ENCODE measurements at regions not wholly inside any gene's neighbourhood (a gene's known extent, or its start where the extent isn't known, plus 50 kb on each side); places are given as distances from the start of the nearest gene placed in this dataset.

DNA sequence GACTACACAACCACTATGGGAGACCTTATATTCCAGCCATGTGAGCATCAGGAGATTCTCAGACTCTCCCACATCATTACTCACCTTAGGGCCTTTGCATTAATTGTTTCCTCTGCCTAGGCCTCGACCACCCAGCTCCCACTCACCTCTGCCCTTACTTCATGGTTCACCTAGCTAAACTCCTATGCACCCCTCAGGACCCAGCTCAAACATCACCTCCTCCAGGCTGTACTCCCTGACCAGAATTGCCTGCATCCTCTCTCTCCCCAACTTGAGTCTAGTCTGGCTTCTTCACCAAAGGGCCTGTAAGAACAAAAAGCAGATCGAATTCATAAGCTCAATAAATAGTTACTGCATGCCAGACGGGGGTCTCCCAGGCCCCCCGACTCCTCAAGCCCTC is 53.1 kb upstream of the FAM174B start:
- TF ChIP-seq, protein P1, sequence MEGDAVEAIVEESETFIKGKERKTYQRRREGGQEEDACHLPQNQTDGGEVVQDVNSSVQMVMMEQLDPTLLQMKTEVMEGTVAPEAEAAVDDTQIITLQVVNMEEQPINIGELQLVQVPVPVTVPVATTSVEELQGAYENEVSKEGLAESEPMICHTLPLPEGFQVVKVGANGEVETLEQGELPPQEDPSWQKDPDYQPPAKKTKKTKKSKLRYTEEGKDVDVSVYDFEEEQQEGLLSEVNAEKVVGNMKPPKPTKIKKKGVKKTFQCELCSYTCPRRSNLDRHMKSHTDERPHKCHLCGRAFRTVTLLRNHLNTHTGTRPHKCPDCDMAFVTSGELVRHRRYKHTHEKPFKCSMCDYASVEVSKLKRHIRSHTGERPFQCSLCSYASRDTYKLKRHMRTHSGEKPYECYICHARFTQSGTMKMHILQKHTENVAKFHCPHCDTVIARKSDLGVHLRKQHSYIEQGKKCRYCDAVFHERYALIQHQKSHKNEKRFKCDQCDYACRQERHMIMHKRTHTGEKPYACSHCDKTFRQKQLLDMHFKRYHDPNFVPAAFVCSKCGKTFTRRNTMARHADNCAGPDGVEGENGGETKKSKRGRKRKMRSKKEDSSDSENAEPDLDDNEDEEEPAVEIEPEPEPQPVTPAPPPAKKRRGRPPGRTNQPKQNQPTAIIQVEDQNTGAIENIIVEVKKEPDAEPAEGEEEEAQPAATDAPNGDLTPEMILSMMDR (conservative IDR thresholded peaks at IDR 0.05; ENCODE audit: low read length) = no peak
- TF ChIP-seq EZH2phosphoT487 (IDR thresholded peaks at IDR 0.05; ENCODE audit: borderline replicate concordance) = no peak

All from Loucy (cell line).